ENCODE measurements at regions not wholly inside any gene's neighbourhood (a gene's known extent, or its start where the extent isn't known, plus 50 kb on each side); places are given as distances from the start of the nearest gene placed in this dataset.

- no peaks in the 10 kb centered on the region for H3K4me1 ChIP-seq (ENCODE audit: insufficient read depth, low read length)
- no peak overlapping the region for H2BK20ac ChIP-seq (ENCODE audit: low read depth, low read length, poor library complexity, severe bottlenecking)
- H3K23me2 ChIP-seq (ENCODE audit: insufficient read length, low read depth, low read length, poor library complexity, severe bottlenecking), result no peaks in the 10 kb centered on the region
- H3K9ac ChIP-seq (ENCODE audit: extremely low read depth, insufficient read length, low read length), result no peak overlapping the region
- H3T11ph ChIP-seq (ENCODE audit: low read length), result no peak overlapping the region
- Mint-ChIP-seq H3K36me3 (ENCODE audit: insufficient read depth in 1 of 3, low read depth in 3 of 3) (peaks cover 0 to 9% (median 0%) of the 10 kb centered on the region in 3 experiments; a peak in 3 of 7 replicates), H3K9me3 (peaks cover 7 to 8% of the 10 kb centered on the region in 2 experiments; a peak in 4 of 5 replicates), H3K4me3 (no peak overlapping the region), H3K4me1 (no peaks in the 10 kb centered on the region), H3K27ac (no peak overlapping the region), H3K27me3 (ENCODE audit: low read depth) (no peaks in the 10 kb centered on the region; the same call in 1 of the 2 replicates)
- H3K18ac ChIP-seq (ENCODE audit: insufficient read length, low read depth, low read length), result no peak overlapping the region
- H3K56ac ChIP-seq (ENCODE audit: insufficient read length, low read depth, low read length), result no peak overlapping the region
- no peak overlapping the region for H2AK5ac ChIP-seq (ENCODE audit: insufficient read length, low read length)
- no peaks in the 10 kb centered on the region for H3K9me3 ChIP-seq (ENCODE audit: control insufficient read depth, low read depth, low read length)
- no peak overlapping the region for H4K91ac ChIP-seq (ENCODE audit: insufficient read length, low read depth, low read length)
- H2BK12ac ChIP-seq (ENCODE audit: insufficient read length, low read depth, low read length), result no peak overlapping the region
- no peak overlapping the region for H3K27ac ChIP-seq (ENCODE audit: insufficient read length, low read depth, low read length)
- no peaks in the 10 kb centered on the region for H3K79me1 ChIP-seq (ENCODE audit: insufficient read depth, low read depth, low read length, poor library complexity, severe bottlenecking)
- H4K5ac ChIP-seq (ENCODE audit: insufficient read length, low read depth, low read length), result no peak overlapping the region
- no peak overlapping the region for H3K4ac ChIP-seq (ENCODE audit: low read depth, low read length)
- no peak overlapping the region for H4K8ac ChIP-seq (replicated peaks; ENCODE audit: insufficient read length, low read depth, low read length)
- no peak overlapping the region for H3K23ac ChIP-seq (ENCODE audit: insufficient read length, low read depth, low read length)
- H3K27me3 ChIP-seq (ENCODE audit: insufficient read depth, low read length), result no peaks in the 10 kb centered on the region
- H2BK5ac ChIP-seq (ENCODE audit: insufficient read length, low read length), result no peak overlapping the region
- H4K20me1 ChIP-seq (ENCODE audit: control insufficient read depth, insufficient read depth, insufficient read length), result no peaks in the 10 kb centered on the region
- no peak overlapping the region for H2BK120ac ChIP-seq (ENCODE audit: low read depth, low read length, poor library complexity, severe bottlenecking)
- DNase-seq, result peak; percentile 62
- no peak overlapping the region for H3K4me2 ChIP-seq (ENCODE audit: insufficient read depth, insufficient read length, low read length)
- TF ChIP-seq, protein P1, sequence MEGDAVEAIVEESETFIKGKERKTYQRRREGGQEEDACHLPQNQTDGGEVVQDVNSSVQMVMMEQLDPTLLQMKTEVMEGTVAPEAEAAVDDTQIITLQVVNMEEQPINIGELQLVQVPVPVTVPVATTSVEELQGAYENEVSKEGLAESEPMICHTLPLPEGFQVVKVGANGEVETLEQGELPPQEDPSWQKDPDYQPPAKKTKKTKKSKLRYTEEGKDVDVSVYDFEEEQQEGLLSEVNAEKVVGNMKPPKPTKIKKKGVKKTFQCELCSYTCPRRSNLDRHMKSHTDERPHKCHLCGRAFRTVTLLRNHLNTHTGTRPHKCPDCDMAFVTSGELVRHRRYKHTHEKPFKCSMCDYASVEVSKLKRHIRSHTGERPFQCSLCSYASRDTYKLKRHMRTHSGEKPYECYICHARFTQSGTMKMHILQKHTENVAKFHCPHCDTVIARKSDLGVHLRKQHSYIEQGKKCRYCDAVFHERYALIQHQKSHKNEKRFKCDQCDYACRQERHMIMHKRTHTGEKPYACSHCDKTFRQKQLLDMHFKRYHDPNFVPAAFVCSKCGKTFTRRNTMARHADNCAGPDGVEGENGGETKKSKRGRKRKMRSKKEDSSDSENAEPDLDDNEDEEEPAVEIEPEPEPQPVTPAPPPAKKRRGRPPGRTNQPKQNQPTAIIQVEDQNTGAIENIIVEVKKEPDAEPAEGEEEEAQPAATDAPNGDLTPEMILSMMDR (conservative IDR thresholded peaks at IDR 0.05), result no peak
- no CpG with 5 or more reads among the region's 5 CpGs for WGBS (ENCODE audit: extremely low coverage, insufficient read length, low lambda C conversion rate)
- H2BK15ac ChIP-seq (ENCODE audit: low read depth, low read length), result no peak overlapping the region
- no peak overlapping the region for H2AFZ ChIP-seq (ENCODE audit: low read length)
- H3K79me2 ChIP-seq (ENCODE audit: insufficient read depth, low read length), result no peaks in the 10 kb centered on the region
- H3K14ac ChIP-seq (ENCODE audit: insufficient read depth, low read length), result no peak overlapping the region
These were observed 256.2 kb downstream of the TRAM1L1 start for GRCh38 chr4:116829187-116829586.
